ENCODE measurements at regions not wholly inside any gene's neighbourhood (a gene's known extent, or its start where the extent isn't known, plus 50 kb on each side); places are given as distances from the start of the nearest gene placed in this dataset.

- Histone ChIP-seq H3K4me3 (no peak overlapping the region), H3K36me3 (no peaks in the 10 kb centered on the region), H3K27ac (no peak overlapping the region), H3K9me3 (no peaks in the 10 kb centered on the region), H3K4me1 (ENCODE audit: insufficient read depth) (no peaks in the 10 kb centered on the region), H3K27me3 (no peaks in the 10 kb centered on the region)
- DNase-seq, result no peak
- TF ChIP-seq POLR2A (IDR thresholded peaks at IDR 0.05) (no peak), CTCF (IDR thresholded peaks at IDR 0.05) (no peak), EP300 (IDR thresholded peaks at IDR 0.05) (no peak)
- WGBS, 3 donors, result 71 to 78% (median 76%) methylated on average over 3 of the region's 3 CpGs
- intact Hi-C loops (cut with DNase I), result no loop called here
These were observed 125.5 kb upstream of the NMNAT3 start for GRCh38 chr3:139803294-139803693.

GRCh38 chr3:139797724-139798343 is 120.1 kb upstream of the NMNAT3 start:
- no peaks in the 10 kb centered on the region for H3K4me1 ChIP-seq (ENCODE audit: insufficient read depth)
- 27 to 29% (median 29%) methylated on average over 8 of the region's 8 CpGs for WGBS, 3 donors
- DNase-seq, result peak; percentile 46 to 71 (median 68)
- no peak overlapping the region for H3K27ac ChIP-seq
- H3K4me3 ChIP-seq, result no peak overlapping the region
- no peak for TF ChIP-seq CTCF (IDR thresholded peaks at IDR 0.05)
- TF ChIP-seq EP300 (IDR thresholded peaks at IDR 0.05), result no peak
- no peak for TF ChIP-seq POLR2A (IDR thresholded peaks at IDR 0.05)
- no peaks in the 10 kb centered on the region for H3K9me3 ChIP-seq
- intact Hi-C loops (cut with DNase I), result no loop called here
- no peaks in the 10 kb centered on the region for H3K36me3 ChIP-seq
- H3K27me3 ChIP-seq, result no peaks in the 10 kb centered on the region

GRCh38 chr3:139794469-139795265 is 116.9 kb upstream of the NMNAT3 start:
- intact Hi-C loops (cut with DNase I), result no loop called here
- H3K4me3 ChIP-seq, result no peak overlapping the region
- H3K9me3 ChIP-seq, result no peaks in the 10 kb centered on the region
- H3K27me3 ChIP-seq, result no peaks in the 10 kb centered on the region
- 52 to 67% (median 54%) methylated on average over 6 of the region's 6 CpGs for WGBS, 3 donors
- no peak for DNase-seq
- no peak overlapping the region for H3K27ac ChIP-seq
- no peaks in the 10 kb centered on the region for H3K36me3 ChIP-seq
- no peaks in the 10 kb centered on the region for H3K4me1 ChIP-seq (ENCODE audit: insufficient read depth)
- TF ChIP-seq POLR2A (IDR thresholded peaks at IDR 0.05) (no peak), CTCF (IDR thresholded peaks at IDR 0.05) (no peak), EP300 (IDR thresholded peaks at IDR 0.05) (no peak)

GRCh38 chr3:139793408-139793807 is 115.6 kb upstream of the NMNAT3 start:
- intact Hi-C loops (cut with DNase I), result no loop called here
- no peaks in the 10 kb centered on the region for H3K4me1 ChIP-seq (ENCODE audit: insufficient read depth)

More at GRCh38 chr3:139793408-139793807, 115.6 kb upstream of the NMNAT3 start:
- H3K27me3 ChIP-seq, result no peaks in the 10 kb centered on the region
- H3K9me3 ChIP-seq, result no peaks in the 10 kb centered on the region
- TF ChIP-seq CTCF (IDR thresholded peaks at IDR 0.05) (no peak), EP300 (IDR thresholded peaks at IDR 0.05) (no peak), POLR2A (IDR thresholded peaks at IDR 0.05) (no peak)
- WGBS, 3 donors, result 89 to 100% (median 91%) methylated on average over 3 of the region's 3 CpGs
- no peak overlapping the region for H3K4me3 ChIP-seq
- H3K36me3 ChIP-seq, result no peaks in the 10 kb centered on the region
- no peak for DNase-seq
- H3K27ac ChIP-seq, result no peak overlapping the region
